ENCODE measurements at regions not wholly inside any gene's neighbourhood (a gene's known extent, or its start where the extent isn't known, plus 50 kb on each side); places are given as distances from the start of the nearest gene placed in this dataset.

DNA sequence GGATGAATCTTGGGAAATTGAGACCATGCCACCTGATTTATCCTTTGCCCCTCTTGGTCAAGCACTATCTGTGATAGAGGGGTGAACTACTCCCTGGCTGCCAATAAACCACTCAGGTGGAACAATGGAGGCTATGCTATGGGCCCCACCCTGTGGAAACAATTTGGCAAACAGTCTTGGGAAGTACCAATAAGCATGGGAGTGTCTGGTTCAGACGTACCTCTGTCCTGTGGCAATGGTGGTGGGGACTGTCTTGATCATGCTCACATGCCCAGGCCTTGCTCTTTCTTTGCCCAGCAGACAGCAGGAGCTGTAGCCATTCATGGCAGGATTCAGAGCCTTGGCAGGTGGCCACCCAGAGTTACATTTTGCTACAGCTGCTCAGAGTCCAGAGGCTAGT lies 658.7 kb downstream of the KCNJ3 start:
- TF ChIP-seq, protein P1, sequence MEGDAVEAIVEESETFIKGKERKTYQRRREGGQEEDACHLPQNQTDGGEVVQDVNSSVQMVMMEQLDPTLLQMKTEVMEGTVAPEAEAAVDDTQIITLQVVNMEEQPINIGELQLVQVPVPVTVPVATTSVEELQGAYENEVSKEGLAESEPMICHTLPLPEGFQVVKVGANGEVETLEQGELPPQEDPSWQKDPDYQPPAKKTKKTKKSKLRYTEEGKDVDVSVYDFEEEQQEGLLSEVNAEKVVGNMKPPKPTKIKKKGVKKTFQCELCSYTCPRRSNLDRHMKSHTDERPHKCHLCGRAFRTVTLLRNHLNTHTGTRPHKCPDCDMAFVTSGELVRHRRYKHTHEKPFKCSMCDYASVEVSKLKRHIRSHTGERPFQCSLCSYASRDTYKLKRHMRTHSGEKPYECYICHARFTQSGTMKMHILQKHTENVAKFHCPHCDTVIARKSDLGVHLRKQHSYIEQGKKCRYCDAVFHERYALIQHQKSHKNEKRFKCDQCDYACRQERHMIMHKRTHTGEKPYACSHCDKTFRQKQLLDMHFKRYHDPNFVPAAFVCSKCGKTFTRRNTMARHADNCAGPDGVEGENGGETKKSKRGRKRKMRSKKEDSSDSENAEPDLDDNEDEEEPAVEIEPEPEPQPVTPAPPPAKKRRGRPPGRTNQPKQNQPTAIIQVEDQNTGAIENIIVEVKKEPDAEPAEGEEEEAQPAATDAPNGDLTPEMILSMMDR (IDR thresholded peaks at IDR 0.05; ENCODE audit: control insufficient read depth, insufficient read depth, low read depth, low read length, missing control alignments), result no peak
- no peak overlapping the region for H3K4me3 ChIP-seq (ENCODE audit: control insufficient read depth, low read depth, low read length)
- DNase-seq (ENCODE audit: low read depth), result no peak

- no peak overlapping the region for H3K4me3 ChIP-seq (ENCODE audit: control insufficient read depth, low read depth, low read length)
- TF ChIP-seq, protein P1 (IDR thresholded peaks at IDR 0.05; ENCODE audit: control insufficient read depth, insufficient read depth, low read depth, low read length, missing control alignments), result no peak
- DNase-seq (ENCODE audit: low read depth), result no peak
These were observed 657.8 kb downstream of the KCNJ3 start for GRCh38 chr2:155356250-155356649.

DNA sequence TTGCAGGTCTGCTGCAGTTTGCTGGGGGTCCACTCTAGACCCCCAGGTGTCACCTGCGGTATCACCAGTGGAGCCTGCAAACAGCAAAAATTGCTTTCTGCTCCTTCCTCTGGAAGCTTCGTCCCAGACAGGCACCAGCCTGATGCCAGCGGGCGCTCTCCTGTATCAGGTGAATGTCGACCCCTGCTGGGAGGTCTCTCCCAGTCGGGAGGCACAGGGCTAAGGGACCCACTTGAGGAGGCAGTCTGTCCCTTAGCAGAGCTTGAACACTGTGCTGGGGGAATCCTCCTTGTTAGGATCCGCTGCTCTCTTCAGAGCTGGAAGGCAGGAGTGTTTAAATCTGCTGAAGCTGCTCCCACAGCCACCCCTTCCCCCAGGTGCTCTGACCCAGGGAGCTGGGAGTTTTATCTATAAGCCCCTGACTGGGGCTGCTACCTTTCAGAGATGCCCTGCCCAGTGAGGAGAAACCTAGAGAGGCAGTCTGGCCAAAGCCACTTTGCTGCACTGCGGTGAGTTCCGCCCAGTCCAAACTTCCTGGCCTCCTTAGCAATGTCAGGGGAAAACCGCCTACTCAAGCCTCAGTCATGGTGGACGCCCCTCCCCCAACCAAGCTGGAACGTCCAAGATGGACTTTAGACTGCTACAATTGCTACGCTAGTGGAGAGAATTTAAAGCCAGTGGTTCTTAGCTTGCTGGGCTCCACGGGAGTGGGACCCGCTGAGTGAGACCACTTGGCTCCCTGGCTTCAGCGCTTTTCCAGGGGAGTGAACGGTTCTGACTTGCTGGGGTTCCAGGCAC lies 652.5 kb downstream of the KCNJ3 start:
- no peak overlapping the region for H3K4me3 ChIP-seq (ENCODE audit: control insufficient read depth, low read depth, low read length)
- TF ChIP-seq, protein P1 (IDR thresholded peaks at IDR 0.05; ENCODE audit: control insufficient read depth, insufficient read depth, low read depth, low read length, missing control alignments), result no peak
- no peak for DNase-seq (ENCODE audit: low read depth)

GRCh38 chr2:155332016-155332415 lies 633.5 kb downstream of the KCNJ3 start:
- no peak overlapping the region for H3K4me3 ChIP-seq (ENCODE audit: control insufficient read depth, low read depth, low read length)
- TF ChIP-seq, protein P1 (IDR thresholded peaks at IDR 0.05; ENCODE audit: control insufficient read depth, insufficient read depth, low read depth, low read length, missing control alignments), result no peak
- no peak for DNase-seq (ENCODE audit: low read depth)

GRCh38 chr2:155320236-155320635 lies 621.7 kb downstream of the KCNJ3 start:
- TF ChIP-seq, protein P1 (IDR thresholded peaks at IDR 0.05; ENCODE audit: control insufficient read depth, insufficient read depth, low read depth, low read length, missing control alignments), result no peak
- no peak overlapping the region for H3K4me3 ChIP-seq (ENCODE audit: control insufficient read depth, low read depth, low read length)
- no peak for DNase-seq (ENCODE audit: low read depth)

GRCh38 chr2:155318710-155319109 lies 620.2 kb downstream of the KCNJ3 start:
- TF ChIP-seq, protein P1 (IDR thresholded peaks at IDR 0.05; ENCODE audit: control insufficient read depth, insufficient read depth, low read depth, low read length, missing control alignments), result no peak
- no peak overlapping the region for H3K4me3 ChIP-seq (ENCODE audit: control insufficient read depth, low read depth, low read length)
- no peak for DNase-seq (ENCODE audit: low read depth)

Measured in AG09309 (cell line).